H1 (cell line): ENCODE measurements at regions not wholly inside any gene's neighbourhood (a gene's known extent, or its start where the extent isn't known, plus 50 kb on each side); places are given as distances from the start of the nearest gene placed in this dataset.

Source experiments
- CTCF ChIA-PET: fragments of 300-600 bp; sonication (Branson Sonifier 250); formaldehyde crosslinking; loops from one replicate; lab custom pipeline; 2021; ENCODE audit not compliant: partially characterized antibody; lab: Charles Lee
- POLR2A ChIA-PET: fragments of 300-600 bp; sonication (Branson Sonifier 250); formaldehyde crosslinking; loops from one replicate; lab custom pipeline; 2021; ENCODE audit warnings: inconsistent platforms; ENCODE audit not compliant: partially characterized antibody; lab: Charles Lee
- DNase-seq, 2 experiments: peaks; one replicate each; pipeline versions ENCODE4 v3.0.0 to v3.0.0-alpha.2; 2010 to 2022; ENCODE audit warnings: low spot score in 2 of 2, low read depth in 1 of 2, mixed read lengths in 1 of 2
- FAIRE-seq: peaks from 2 replicates; lab custom pipeline; 2011; peaks lifted over from hg19 to GRCh38; lab: Jason Lieb, UNC
- H2AFZ ChIP-seq: 2 replicates; pipeline ENCODE4 v1.8.1; 2012; ENCODE audit warnings: low read length, inconsistent platforms
- H2AK5ac ChIP-seq: 2 replicates; pipeline ENCODE4 v1.6.1; 2013; ENCODE audit warnings: low read depth, low read length
- H2BK120ac ChIP-seq: replicated peaks from 2 replicates; pipeline ENCODE3; 2013; ENCODE audit warnings: low read depth, low read length, inconsistent platforms
- H2BK12ac ChIP-seq: 2 replicates; pipeline ENCODE4 v1.6.1; 2013; ENCODE audit warnings: low read depth, low read length
- H2BK15ac ChIP-seq: 2 replicates; pipeline ENCODE4 v1.6.1; 2013; ENCODE audit warnings: low read length
- H2BK20ac ChIP-seq: 2 replicates; pipeline ENCODE4 v1.6.1; 2013; ENCODE audit warnings: low read length
- H2BK5ac ChIP-seq: 2 replicates; pipeline ENCODE4 v1.6.1; 2013; ENCODE audit warnings: low read depth, low read length
- H3K14ac ChIP-seq: 2 replicates; pipeline ENCODE4 v1.6.1; 2013; ENCODE audit warnings: inconsistent platforms; ENCODE audit not compliant: insufficient read length
- H3K18ac ChIP-seq: 2 replicates; pipeline ENCODE4 v1.6.1; 2013; ENCODE audit warnings: low read length; ENCODE audit errors: extremely low read depth
- H3K23ac ChIP-seq: 2 replicates; pipeline ENCODE4 v1.6.1; 2013; ENCODE audit warnings: inconsistent platforms; ENCODE audit not compliant: insufficient read length
- H3K23me2 ChIP-seq: 2 replicates; pipeline ENCODE4 v1.6.1; 2013; ENCODE audit warnings: low read depth, low read length
- H3K27ac ChIP-seq: 2 replicates; pipeline ENCODE4 v1.6.1; 2011; ENCODE audit warnings: low read depth, low read length, inconsistent platforms
- H3K27me3 ChIP-seq, 4 experiments: replicated peaks in 1 of 4; 1 replicate in 1 of 4; 2 replicates in 3 of 4; pipeline versions ENCODE4 v1.6.1 to v1.8.1; 2011 to 2013; ENCODE audit warnings: low read length in 3 of 4, mild to moderate bottlenecking in 3 of 4, inconsistent platforms in 2 of 4, mixed read lengths in 2 of 4, moderate library complexity in 1 of 4; ENCODE audit not compliant: control insufficient read depth in 3 of 4, insufficient read depth in 3 of 4; ENCODE audit errors: extremely low read depth in 1 of 4
- H3K36me3 ChIP-seq, 4 experiments: 2 replicates each; pipeline versions ENCODE4 v1.6.1 to v1.8.1; 2011 to 2013; ENCODE audit warnings: mild to moderate bottlenecking in 4 of 4, low read length in 3 of 4, moderate library complexity in 2 of 4, control low read depth in 1 of 4, inconsistent platforms in 1 of 4; ENCODE audit not compliant: insufficient read depth in 4 of 4, control insufficient read depth in 2 of 4
- H3K4ac ChIP-seq: replicated peaks from 2 replicates; pipeline ENCODE3; 2013; ENCODE audit warnings: low read length, low read depth, mixed read lengths, inconsistent platforms; ENCODE audit not compliant: insufficient read length
- H3K4me1 ChIP-seq, 4 experiments: replicated peaks in 1 of 4; 1 replicate in 1 of 4; 2 replicates in 3 of 4; pipeline versions ENCODE4 v1.6.1 to v1.8.1; 2011 to 2013; ENCODE audit warnings: low read length in 3 of 4, inconsistent platforms in 2 of 4, mixed read lengths in 1 of 4; ENCODE audit not compliant: insufficient read depth in 4 of 4, control insufficient read depth in 3 of 4
- H3K4me2 ChIP-seq, 2 experiments: 2 replicates each; pipeline versions ENCODE4 v1.6.1 to v1.8.1; 2011 to 2013; ENCODE audit warnings: low read depth in 2 of 2, low read length in 2 of 2, control low read depth in 1 of 2, inconsistent platforms in 1 of 2, mild to moderate bottlenecking in 1 of 2; ENCODE audit not compliant: insufficient read depth in 1 of 2
- H3K4me3 ChIP-seq, 4 experiments: fragments of 200-600, 300-600 bp in 1 of 4; sonication (generic), shearing (Covaris generic), sonication (Bioruptor Twin) in 1 of 4; 2 replicates each; pipeline versions ENCODE4 v1.5.1 to v1.8.1; 2011 to 2016; ENCODE audit warnings: low read length in 4 of 4, low read depth in 3 of 4, control low read depth in 2 of 4, inconsistent platforms in 2 of 4, mild to moderate bottlenecking in 2 of 4, mixed read lengths in 1 of 4, moderate library complexity in 1 of 4; ENCODE audit not compliant: insufficient read depth in 2 of 4; ENCODE audit errors: extremely low read depth in 1 of 4
- H3K56ac ChIP-seq: replicated peaks from 2 replicates; pipeline ENCODE3; 2013; ENCODE audit warnings: low read depth, mild to moderate bottlenecking, mixed read lengths, low read length, inconsistent platforms; ENCODE audit not compliant: insufficient read length
- H3K79me1 ChIP-seq: 2 replicates; pipeline ENCODE4 v1.6.1; 2013; ENCODE audit warnings: low read depth, low read length, control low read depth
- H3K79me2 ChIP-seq, 2 experiments: 2 replicates each; pipeline versions ENCODE4 v1.6.1 to v1.8.1; 2012 to 2013; ENCODE audit warnings: low read length in 2 of 2, mild to moderate bottlenecking in 2 of 2, inconsistent platforms in 1 of 2; ENCODE audit not compliant: insufficient read depth in 2 of 2, control insufficient read depth in 1 of 2
- H3K9ac ChIP-seq, 4 experiments: replicated peaks in 1 of 4; 1 replicate in 1 of 4; 2 replicates in 3 of 4; pipeline versions ENCODE4 v1.6.1 to v1.8.1; 2011 to 2013; ENCODE audit warnings: low read depth in 3 of 4, low read length in 3 of 4, control low read depth in 2 of 4, mild to moderate bottlenecking in 2 of 4, moderate library complexity in 2 of 4, inconsistent platforms in 1 of 4; ENCODE audit errors: extremely low read depth in 1 of 4
- H3K9me3 ChIP-seq, 2 experiments: 2 replicates each; pipeline versions ENCODE4 v1.6.1 to v1.8.1; 2012 to 2013; ENCODE audit warnings: mild to moderate bottlenecking in 2 of 2, moderate library complexity in 2 of 2, control low read depth in 1 of 2, inconsistent platforms in 1 of 2, low read depth in 1 of 2, low read length in 1 of 2, mixed read lengths in 1 of 2; ENCODE audit not compliant: insufficient read depth in 2 of 2
- H4K20me1 ChIP-seq, 2 experiments: replicated peaks in 1 of 2; 2 replicates each; pipeline versions ENCODE3 to v1.8.1; 2011 to 2013; ENCODE audit warnings: inconsistent platforms in 2 of 2, low read length in 2 of 2, mild to moderate bottlenecking in 1 of 2; ENCODE audit not compliant: insufficient read depth in 2 of 2, control insufficient read depth in 1 of 2
- H4K5ac ChIP-seq: 2 replicates; pipeline ENCODE4 v1.6.1; 2013; ENCODE audit warnings: low read length, low read depth, mixed read lengths, inconsistent platforms; ENCODE audit not compliant: insufficient read length
- H4K8ac ChIP-seq: 2 replicates; pipeline ENCODE4 v1.8.0; 2013; ENCODE audit warnings: mild to moderate bottlenecking, moderate library complexity, low read length, inconsistent platforms; ENCODE audit not compliant: insufficient read depth; ENCODE audit errors: extremely low read depth
- H4K91ac ChIP-seq: replicated peaks from 2 replicates; pipeline ENCODE3; 2013; ENCODE audit warnings: low read length, mixed read lengths, inconsistent platforms; ENCODE audit not compliant: insufficient read length
- CHD2 ChIP-seq: IDR thresholded peaks from 2 replicates; pipeline ENCODE4 v1.6.1; 2012; ENCODE audit warnings: low read length, improper control_type of control experiment
- MAX ChIP-seq: IDR thresholded peaks from 2 replicates; pipeline ENCODE4 v1.6.1; 2012; ENCODE audit warnings: inconsistent platforms
- NANOG ChIP-seq: IDR thresholded peaks from 2 replicates; pipeline ENCODE4 v1.6.1; 2011; ENCODE audit warnings: low read length, low read depth, mild to moderate bottlenecking, inconsistent platforms; ENCODE audit not compliant: insufficient read depth, poor library complexity, severe bottlenecking
- PHF8 ChIP-seq: fragments of 200-600 bp; sonication (generic); conservative IDR thresholded peaks from 2 replicates; pipeline ENCODE4 v1.7.1; 2012; ENCODE audit warnings: low read depth, mild to moderate bottlenecking, inconsistent platforms, low read length, moderate library complexity
- POU5F1 ChIP-seq: IDR thresholded peaks from 2 replicates; pipeline ENCODE4 v1.6.1; 2011; ENCODE audit warnings: low read depth, mild to moderate bottlenecking, low read length, moderate library complexity
- SP2 ChIP-seq: IDR thresholded peaks from 2 replicates; pipeline ENCODE4 v1.6.1; 2012; ENCODE audit warnings: mild to moderate bottlenecking, low read length, inconsistent platforms
- SRF ChIP-seq: IDR thresholded peaks from 2 replicates; pipeline ENCODE4 v1.6.1; 2011; ENCODE audit warnings: mild to moderate bottlenecking, low read depth, low read length, moderate library complexity
- TEAD4 ChIP-seq: IDR thresholded peaks from 2 replicates; pipeline ENCODE4 v1.6.1; 2012; ENCODE audit warnings: low read depth, low read length, inconsistent platforms, mixed read lengths
- WGBS, 2 experiments: shearing (Covaris generic) in 1 of 2; methylation state at CpG; one replicate each; pipeline versions ENCODE4 v1.1.6 to v1.1.7; 2013 to 2015; ENCODE audit warnings: low lambda C conversion rate in 2 of 2, mixed read lengths in 2 of 2, inconsistent platforms in 1 of 2, low coverage in 1 of 2, missing lambda C conversion rate in 1 of 2; ENCODE audit not compliant: insufficient replicate concordance in 2 of 2, insufficient coverage in 1 of 2, insufficient read length in 1 of 2; ENCODE audit errors: extremely low coverage in 1 of 2, missing lambda C conversion rate in 1 of 2; 5-methylcytosine and 5-hydroxymethylcytosine counted together
- TF ChIP-seq, protein P1 (sequence below): IDR thresholded peaks from 2 replicates; pipeline ENCODE4 v1.6.1; 2012; ENCODE audit warnings: inconsistent platforms

- no peak overlapping the region for H4K8ac ChIP-seq
- no peaks in the 10 kb centered on the region for H4K20me1 ChIP-seq
- H2BK20ac ChIP-seq, result no peak overlapping the region
- H3K9me3 ChIP-seq, result no peaks in the 10 kb centered on the region
- H2BK5ac ChIP-seq, result no peak overlapping the region
- no peak for DNase-seq
- H2AK5ac ChIP-seq, result no peak overlapping the region
- WGBS, 2 experiments, result 91% methylated on average over 4 of the region's 4 CpGs; no CpG with 5 or more reads in 1 of the 2 experiments
- H3K18ac ChIP-seq, result no peak overlapping the region
- H3K79me2 ChIP-seq, result no peaks in the 10 kb centered on the region
- no peak overlapping the region for H3K4me3 ChIP-seq
- no peak overlapping the region for H3K23ac ChIP-seq
- H2AFZ ChIP-seq, result no peak overlapping the region
- no peak overlapping the region for H3K9ac ChIP-seq
- ChIA-PET CTCF (interaction anchor here (0.6 kb wide), 1 partner anchor 254 kb away, joined by 3 read pairs; no protein-coding TSS in a partner anchor), POLR2A (no interaction called here)
- H3K27me3 ChIP-seq, result no peaks in the 10 kb centered on the region
- no peak overlapping the region for H3K4me2 ChIP-seq
- no peak for FAIRE-seq
- H2BK120ac ChIP-seq, result no peak overlapping the region
- no peaks in the 10 kb centered on the region for H3K79me1 ChIP-seq
- H3K56ac ChIP-seq, result no peak overlapping the region
- H3K14ac ChIP-seq, result no peak overlapping the region
- no peaks in the 10 kb centered on the region for H3K36me3 ChIP-seq
- H3K4me1 ChIP-seq, result no peaks in the 10 kb centered on the region; a peak in 1 of 7 replicates
- no peak overlapping the region for H2BK15ac ChIP-seq
- H4K91ac ChIP-seq, result no peak overlapping the region
- H3K23me2 ChIP-seq, result no peaks in the 10 kb centered on the region
- no peak overlapping the region for H3K4ac ChIP-seq
- no peak overlapping the region for H2BK12ac ChIP-seq
- no peak overlapping the region for H4K5ac ChIP-seq
- no peak overlapping the region for H3K27ac ChIP-seq
- TF ChIP-seq MAX (no peak), NANOG (no peak), PHF8 (no peak), SP2 (no peak), POU5F1 (no peak), SRF (no peak), CHD2 (no peak), TEAD4 (no peak)
- TF ChIP-seq, protein P1, sequence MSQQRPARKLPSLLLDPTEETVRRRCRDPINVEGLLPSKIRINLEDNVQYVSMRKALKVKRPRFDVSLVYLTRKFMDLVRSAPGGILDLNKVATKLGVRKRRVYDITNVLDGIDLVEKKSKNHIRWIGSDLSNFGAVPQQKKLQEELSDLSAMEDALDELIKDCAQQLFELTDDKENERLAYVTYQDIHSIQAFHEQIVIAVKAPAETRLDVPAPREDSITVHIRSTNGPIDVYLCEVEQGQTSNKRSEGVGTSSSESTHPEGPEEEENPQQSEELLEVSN, result no peak
Measured at GRCh38 chrX:40415675-40416074, 165.1 kb upstream of the ATP6AP2 start.
